NCI-H2029 (cell line): ENCODE measurements at regions not wholly inside any gene's neighbourhood (a gene's known extent, or its start where the extent isn't known, plus 50 kb on each side); places are given as distances from the start of the nearest gene placed in this dataset.

Experiments
- DNase-seq: peaks from one replicate; lab custom pipeline; 2025; lab: John Stamatoyannopoulos, UW

DNA sequence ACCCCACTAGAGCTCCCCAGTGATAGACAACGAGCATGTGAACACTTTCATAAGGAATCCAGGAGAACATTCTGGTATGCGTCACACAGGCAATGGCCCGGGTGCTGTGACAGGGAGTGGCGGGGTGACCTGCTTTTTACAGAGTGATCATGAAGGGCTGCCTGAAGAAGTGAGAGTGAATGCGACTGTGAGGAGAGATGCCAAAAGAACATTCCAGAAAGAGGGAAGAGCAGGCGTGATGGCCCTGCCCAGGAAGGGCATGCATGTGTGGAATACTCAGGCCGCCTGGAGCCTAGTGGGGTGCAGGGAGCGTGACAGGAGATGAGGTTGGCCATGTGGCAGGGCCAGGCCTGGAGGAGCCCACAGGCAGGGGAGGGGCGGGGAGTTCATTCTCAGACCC lies 53.8 kb downstream of the FZD10 start:
- no peak for DNase-seq

DNA sequence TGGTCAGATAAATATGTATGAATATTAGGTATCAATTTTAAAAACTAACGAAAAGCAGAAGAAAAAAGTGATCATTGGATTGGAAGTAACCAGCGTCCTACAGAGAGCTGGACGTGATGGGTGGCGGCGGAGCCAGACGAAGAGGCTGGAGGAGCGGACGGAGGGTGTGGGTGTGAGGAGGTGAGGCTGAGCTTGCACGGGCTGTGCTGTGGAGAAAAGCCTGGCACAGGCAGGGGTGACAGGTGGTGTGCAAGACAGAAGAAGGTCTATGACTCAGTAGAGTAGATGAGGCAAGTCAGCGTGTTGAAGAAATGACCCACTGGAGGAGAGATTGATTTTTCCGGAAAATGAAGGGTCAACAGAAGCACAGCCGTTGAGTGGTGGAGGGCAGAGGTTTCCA lies 56.4 kb downstream of the FZD10 start:
- no peak for DNase-seq

DNA sequence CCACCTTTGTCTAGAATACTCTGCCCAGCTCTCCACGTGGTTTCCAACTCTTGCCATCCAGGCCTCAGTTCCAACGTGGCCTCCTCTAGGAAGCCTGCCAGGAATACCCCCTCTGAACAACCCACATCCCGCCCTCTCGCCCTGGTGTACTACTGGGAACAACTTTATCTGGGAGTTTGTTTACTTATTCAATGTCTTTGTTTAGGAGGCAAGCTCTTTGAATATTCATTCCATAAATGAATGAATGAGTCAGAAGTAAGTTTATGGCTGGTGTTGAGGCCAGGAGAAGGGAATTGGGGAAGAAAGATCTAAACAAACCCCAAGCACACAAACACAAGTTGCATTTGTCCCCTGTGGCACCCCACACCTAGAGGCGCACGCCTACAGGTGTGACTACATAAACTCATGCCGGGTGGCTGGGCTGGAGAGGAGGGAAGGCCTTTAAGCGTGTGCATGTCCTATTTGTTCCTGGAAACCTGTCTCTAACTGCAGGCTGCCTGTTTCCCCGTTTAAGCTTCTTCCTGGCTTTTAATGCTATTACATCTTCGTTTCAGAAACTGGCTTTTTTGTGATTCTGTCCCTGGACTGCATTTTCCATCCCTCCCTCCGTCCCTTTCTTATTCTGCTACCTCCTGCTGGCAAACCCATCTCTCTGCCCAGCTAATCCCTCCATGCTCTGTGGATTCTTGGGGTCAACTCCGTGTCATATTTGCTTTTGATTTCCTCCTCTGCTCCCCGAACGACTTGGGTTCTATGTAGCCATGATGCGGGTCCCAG lies 57.9 kb downstream of the FZD10 start:
- DNase-seq: no peak

- no peak for DNase-seq
Measured at GRCh38 chr12:130220706-130221100, 58.4 kb downstream of the FZD10 start.

DNA sequence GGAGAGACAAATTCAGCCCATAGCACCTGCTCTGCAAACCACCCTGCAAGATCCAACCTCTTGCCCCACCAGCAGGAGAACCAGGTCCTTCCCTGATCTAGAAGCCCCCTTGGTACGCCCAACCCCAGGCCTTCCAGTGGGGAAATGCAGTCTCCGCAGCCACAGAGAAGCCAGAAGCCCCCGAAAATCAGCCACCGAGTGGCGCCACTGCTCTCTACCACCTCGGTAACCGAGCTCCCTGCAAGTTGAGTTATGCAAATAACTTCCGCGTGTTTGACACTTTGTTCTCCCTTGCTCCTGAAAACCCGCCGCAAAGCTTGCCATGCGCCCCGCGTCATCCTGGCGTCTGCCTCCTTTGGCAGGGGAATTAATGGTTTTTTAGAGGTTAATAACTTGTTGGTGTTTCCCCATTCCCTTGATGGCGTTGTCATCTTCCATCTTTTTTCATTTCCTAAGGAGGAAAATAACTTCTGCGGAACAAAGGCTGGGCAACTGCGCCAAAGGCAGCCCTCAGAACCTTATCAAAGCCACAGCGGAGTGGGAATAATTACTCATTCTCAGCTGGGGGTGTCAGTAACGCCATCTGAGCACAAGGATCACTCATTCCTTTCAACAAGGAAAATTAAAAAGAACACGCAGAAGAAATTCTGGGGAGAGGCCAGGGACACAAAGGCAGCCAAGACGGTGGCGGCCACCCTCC lies 60.4 kb downstream of the FZD10 start:
- no peak for DNase-seq

DNA sequence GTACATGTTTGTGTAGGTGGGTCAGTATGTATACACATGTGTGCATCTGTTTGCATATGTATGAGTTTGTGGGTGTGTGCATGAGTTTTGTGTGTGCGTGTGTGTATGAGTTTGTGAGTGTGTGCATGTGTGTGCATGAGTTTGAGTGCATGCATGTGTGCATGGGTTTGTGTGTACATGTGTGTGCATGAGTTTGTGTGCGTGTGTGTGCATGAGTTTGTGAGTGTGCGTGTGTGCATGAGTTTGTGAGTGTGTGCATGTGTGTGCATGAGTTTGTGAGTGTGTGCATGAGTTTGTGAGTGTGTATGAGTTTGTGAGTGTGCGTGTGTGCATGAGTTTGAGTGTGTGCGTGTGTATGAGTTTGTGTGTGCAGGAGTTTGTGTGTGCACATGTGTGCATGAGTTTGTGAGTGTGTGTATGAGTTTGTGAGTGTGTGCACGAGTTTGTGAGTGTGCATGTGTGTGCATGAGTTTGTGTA lies 61.5 kb downstream of the FZD10 start:
- no peak for DNase-seq

GRCh38 chr12:130224613-130225012 lies 62.3 kb downstream of the FZD10 start:
- DNase-seq: no peak

- DNase-seq: no peak
Measured at GRCh38 chr12:130225347-130225746, 63.1 kb downstream of the FZD10 start.

- DNase-seq: no peak
Measured at GRCh38 chr12:130226126-130226525, 63.9 kb downstream of the FZD10 start.

DNA sequence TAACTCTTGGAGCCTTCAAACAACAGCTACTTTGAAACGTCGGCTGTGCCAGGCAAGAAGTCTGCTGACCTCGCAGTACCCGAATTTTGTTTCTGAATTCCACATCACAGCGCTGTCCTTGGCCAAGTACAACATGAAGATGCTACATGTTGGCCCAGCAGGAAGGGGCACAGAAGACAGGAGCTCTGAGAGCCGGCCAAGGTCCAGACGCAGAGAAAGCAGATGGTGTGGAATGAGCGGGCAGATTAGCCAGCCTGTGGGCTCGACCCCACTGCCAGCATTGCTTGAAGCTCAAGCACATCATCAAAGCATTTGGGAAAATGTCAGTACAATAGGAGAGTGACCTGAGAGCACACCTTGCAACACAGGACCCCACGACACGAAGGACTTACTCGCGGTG lies 64.5 kb downstream of the FZD10 start:
- no peak for DNase-seq

GRCh38 chr12:130227641-130228040 lies 65.4 kb downstream of the FZD10 start:
- no peak for DNase-seq

DNA sequence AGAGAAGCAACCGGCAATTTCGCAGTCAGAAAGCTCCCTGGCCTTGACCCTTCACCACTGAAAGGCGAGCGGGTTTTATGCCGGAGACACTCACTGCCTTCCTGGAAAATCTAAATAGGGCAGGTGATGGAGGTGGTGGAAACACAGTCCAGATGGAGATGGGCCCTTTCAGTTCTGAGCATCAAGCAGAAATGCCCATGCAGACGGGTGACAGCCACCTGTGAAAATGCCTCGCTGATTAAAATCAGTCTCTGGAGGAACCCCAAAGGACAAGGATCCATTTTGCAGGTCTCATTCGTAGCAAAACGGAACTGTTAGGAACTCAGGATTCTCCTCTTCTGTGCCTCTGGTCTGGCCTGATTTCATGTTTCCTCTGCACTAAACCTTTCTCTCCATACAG lies 74.2 kb downstream of the FZD10 start:
- DNase-seq: no peak

GRCh38 chr12:130240831-130241590 lies 78.7 kb downstream of the FZD10 start:
- DNase-seq: peak; percentile 45

DNA sequence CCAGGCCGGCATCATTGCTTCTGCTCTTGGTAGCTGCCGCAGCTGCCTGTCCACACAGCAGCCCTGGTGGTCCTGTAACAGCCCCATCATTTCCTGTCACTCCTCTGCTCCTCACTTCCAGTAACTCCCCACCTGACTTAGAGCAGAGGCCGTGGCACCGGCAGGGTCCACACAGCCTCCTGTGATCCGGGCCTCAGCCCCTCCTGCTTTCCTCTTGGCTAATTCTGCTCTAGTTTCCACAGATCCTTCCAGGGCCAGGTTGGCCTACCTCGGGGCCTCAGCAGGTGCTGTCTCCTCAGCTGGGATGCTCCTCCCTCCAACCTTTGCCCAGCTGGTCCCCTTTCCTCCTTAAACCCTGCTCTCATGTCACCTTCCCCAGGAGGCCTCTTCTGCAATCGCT lies 80.2 kb downstream of the FZD10 start:
- no peak for DNase-seq

GRCh38 chr12:130245251-130245650 lies 83.0 kb downstream of the FZD10 start:
- no peak for DNase-seq

DNA sequence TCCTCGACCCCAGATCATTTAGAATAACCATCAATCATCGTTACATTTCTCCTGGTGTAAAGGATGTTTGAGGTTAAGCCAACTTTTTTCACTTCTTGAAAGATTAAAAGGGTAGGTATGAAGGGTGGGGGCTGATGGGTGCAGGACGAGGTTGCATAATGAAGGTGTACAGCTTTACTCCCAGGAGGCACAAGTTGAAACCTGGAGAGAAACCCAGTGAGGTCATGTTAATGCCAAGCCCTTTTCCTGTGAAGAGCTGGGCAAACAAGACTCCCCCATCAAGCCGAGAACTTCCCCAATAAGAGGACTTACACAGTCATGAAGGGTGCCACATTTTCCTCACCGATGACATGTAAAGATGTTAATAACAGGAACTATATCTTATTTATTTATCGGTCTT lies 84.3 kb downstream of the FZD10 start:
- DNase-seq: no peak

DNA sequence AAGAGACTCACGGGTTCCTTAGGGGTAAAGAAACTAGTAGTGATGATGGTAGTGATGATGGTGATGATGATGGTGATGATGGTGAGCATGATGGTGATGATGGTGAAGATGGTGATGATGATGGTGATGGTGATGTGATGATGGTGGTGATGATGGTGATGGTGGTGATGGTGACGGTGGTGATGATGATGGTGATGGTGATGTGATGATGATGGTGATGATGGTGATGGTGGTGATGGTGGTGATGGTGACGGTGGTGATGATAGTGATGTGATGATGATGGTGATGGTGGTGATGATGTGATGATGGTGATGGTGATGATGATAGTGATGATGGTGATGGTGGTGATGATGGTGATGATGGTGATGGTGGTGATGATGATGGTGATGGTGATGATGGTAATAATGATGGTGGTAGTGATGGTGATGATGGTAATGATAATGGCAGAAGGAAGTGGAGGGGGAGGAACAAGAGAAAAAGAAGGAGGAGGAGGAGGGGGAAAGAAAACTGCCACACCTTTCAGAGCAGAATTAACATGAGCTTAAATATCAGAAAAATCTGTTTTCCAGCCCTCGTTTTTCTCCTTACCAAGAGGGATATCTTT lies 85.5 kb downstream of the FZD10 start:
- DNase-seq: no peak

DNA sequence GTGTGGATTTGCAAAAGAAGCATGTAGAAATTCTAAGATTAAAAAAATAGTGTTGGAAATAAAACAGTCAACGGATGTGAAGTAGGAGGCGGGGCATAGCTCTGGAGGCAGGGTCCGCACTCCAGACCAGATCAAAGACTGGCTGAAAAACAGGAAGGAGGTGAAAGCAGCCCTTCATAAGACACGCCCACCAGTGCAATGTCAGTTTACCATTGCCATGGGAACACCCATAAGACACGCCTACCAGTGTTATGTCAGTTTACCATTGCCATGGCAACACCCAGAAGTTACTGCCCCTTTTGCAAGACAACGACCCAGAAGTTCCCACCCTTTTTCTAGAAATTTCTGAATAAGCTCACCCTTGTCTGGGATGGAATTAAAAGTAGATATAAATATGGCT lies 87.1 kb downstream of the FZD10 start:
- DNase-seq: peak; percentile 35

- no peak for DNase-seq
Measured at GRCh38 chr12:130251236-130251780, 86.4 kb upstream of the PIWIL1 start.

DNA sequence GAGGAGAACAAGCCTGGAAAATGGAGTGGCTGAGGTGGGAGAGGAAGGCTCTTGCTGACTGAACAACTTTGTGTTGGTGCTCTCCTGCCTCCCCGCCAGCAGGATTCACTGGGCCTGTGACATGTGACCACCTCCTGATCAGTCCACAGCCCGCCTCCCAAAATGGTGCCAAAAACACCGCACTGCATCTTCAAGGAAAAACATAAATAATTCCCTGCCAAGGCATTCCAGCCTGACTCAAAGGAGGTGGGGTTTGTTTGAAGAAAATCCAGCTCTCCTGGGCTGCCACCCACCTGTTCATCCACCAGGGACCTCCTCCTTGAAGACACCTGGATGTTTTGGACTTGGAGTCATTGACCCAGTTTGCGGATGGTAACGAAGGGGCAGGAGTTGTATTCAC lies 83.8 kb upstream of the PIWIL1 start:
- peak; percentile 73 for DNase-seq

DNA sequence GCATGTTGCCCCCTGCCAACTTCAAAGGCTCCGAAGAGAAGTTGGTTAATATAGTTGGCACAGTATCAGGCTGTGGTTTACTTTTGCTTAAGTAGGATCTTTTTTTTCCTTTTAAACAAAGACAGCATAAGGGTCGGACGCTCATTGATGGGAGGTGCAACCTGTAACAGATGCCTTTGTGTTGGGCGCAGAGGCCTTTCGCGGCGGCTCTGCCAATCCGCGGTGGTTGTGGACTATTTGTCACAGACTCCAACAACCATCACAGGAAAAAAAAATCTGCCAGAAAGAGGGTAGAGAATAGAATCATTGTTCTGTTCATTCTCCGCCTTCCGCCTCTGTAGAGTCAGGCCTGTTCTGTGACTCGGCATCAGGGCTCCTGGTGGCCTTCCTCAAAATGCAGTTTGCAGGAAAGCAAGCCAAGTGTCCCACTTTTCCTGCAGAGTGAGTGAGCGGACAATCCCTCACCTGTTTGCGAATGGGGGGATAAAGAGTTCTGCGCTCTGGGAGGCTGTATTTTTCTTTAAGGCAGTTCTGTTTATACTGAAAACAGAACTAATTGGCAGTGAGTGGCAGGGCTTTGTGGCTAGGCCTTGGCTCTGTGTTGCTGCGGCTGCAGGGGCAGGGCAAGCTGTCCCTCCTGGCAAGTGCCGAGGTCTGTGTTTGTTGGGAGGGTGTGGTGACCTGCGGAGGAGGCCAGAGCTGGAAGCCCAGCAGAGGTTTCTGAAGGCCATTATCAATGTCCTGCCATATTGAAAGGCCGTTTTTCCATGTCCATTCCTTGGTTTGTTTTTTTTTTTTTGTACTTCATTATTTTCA lies 83.0 kb upstream of the PIWIL1 start:
- peak; percentile 93 for DNase-seq
